ENCODE measurements at regions not wholly inside any gene's neighbourhood (a gene's known extent, or its start where the extent isn't known, plus 50 kb on each side); places are given as distances from the start of the nearest gene placed in this dataset.

DNA sequence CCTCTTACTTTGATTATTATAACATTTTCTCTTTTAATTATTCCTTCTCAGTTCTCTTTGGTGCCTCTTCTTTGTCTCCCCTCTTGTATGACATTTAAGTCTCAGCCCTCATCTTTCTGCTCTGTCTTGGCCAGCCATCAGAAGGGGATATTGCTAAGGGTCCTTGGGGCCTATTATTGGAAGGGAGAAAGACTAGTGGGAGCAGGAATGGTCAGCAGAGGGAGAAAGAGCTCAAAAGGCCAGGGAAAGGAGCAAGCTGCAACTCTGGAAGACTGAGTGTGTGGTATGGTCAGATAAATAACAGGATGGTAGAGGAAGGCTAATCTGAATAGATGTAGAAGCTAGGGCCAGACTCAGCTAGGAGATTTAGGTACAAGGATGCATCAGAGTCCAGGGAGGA lies 336.9 kb downstream of the TDRD3 start:
- TF ChIP-seq, protein P1, sequence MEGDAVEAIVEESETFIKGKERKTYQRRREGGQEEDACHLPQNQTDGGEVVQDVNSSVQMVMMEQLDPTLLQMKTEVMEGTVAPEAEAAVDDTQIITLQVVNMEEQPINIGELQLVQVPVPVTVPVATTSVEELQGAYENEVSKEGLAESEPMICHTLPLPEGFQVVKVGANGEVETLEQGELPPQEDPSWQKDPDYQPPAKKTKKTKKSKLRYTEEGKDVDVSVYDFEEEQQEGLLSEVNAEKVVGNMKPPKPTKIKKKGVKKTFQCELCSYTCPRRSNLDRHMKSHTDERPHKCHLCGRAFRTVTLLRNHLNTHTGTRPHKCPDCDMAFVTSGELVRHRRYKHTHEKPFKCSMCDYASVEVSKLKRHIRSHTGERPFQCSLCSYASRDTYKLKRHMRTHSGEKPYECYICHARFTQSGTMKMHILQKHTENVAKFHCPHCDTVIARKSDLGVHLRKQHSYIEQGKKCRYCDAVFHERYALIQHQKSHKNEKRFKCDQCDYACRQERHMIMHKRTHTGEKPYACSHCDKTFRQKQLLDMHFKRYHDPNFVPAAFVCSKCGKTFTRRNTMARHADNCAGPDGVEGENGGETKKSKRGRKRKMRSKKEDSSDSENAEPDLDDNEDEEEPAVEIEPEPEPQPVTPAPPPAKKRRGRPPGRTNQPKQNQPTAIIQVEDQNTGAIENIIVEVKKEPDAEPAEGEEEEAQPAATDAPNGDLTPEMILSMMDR (IDR thresholded peaks at IDR 0.05) = no peak
- no peak for TF ChIP-seq EP300 (IDR thresholded peaks at IDR 0.05)
- TF ChIP-seq POLR2A (IDR thresholded peaks at IDR 0.05) = no peak

All from gastroesophageal sphincter (tissue), 3 donors.